ENCODE measurements at regions not wholly inside any gene's neighbourhood (a gene's known extent, or its start where the extent isn't known, plus 50 kb on each side); places are given as distances from the start of the nearest gene placed in this dataset.

DNA sequence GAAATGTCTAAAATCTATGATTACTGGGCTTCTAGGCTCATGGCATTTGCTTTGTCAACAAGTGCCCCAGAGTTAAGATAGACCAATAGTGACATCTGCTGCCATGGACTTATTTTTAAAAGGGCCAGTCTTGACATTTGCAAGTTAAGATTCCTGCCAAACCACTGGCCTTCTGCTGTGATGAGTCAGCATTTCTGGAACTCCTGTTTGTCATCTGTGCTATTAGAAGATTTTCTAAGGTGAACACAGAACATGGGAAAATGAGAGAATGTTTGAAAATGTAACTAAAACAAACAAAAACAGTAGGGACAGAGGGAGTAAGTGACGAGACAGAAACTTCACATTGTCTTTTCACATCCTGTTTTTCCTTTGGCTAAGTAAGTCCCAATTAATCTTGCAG lies 93.7 kb upstream of the WDR75 start:
- TF ChIP-seq, protein P1, sequence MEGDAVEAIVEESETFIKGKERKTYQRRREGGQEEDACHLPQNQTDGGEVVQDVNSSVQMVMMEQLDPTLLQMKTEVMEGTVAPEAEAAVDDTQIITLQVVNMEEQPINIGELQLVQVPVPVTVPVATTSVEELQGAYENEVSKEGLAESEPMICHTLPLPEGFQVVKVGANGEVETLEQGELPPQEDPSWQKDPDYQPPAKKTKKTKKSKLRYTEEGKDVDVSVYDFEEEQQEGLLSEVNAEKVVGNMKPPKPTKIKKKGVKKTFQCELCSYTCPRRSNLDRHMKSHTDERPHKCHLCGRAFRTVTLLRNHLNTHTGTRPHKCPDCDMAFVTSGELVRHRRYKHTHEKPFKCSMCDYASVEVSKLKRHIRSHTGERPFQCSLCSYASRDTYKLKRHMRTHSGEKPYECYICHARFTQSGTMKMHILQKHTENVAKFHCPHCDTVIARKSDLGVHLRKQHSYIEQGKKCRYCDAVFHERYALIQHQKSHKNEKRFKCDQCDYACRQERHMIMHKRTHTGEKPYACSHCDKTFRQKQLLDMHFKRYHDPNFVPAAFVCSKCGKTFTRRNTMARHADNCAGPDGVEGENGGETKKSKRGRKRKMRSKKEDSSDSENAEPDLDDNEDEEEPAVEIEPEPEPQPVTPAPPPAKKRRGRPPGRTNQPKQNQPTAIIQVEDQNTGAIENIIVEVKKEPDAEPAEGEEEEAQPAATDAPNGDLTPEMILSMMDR (IDR thresholded peaks at IDR 0.05), result no peak
- TF ChIP-seq EZH2 (IDR thresholded peaks at IDR 0.05; ENCODE audit: borderline replicate concordance, insufficient read depth, low read depth, low read length, poor library complexity, severe bottlenecking), result no peak
